Spleen (tissue), 7 donors: ENCODE measurements at regions not wholly inside any gene's neighbourhood (a gene's known extent, or its start where the extent isn't known, plus 50 kb on each side); places are given as distances from the start of the nearest gene placed in this dataset.

ENCODE experiments used
- POLR2AphosphoS5 ChIP-seq, 3 donors: sonication (generic); formaldehyde crosslinking; IDR thresholded peaks; one replicate each; pipeline ENCODE4 v1.5.1; 2017; ENCODE audit warnings: antibody characterized with exemption in 3 of 3
- TF ChIP-seq, protein P1 (sequence below), 11 experiments: fragments of 200-600 bp in 7 of 11; fragments of 450-650 bp in 4 of 11; sonication (generic) in 4 of 11; IDR thresholded peaks in 8 of 11; conservative IDR thresholded peaks in 3 of 11; 1 replicate in 7 of 11; 2 replicates in 4 of 11; pipeline versions ENCODE4 v1.4.0 to v1.8.0; 2016 to 2021; ENCODE audit warnings: antibody characterized with exemption in 11 of 11, inconsistent platforms in 4 of 11, mild to moderate bottlenecking in 1 of 11
- donor health status: DM: no; HTN: no; CAD: no; lungs with moderate emphysema.
- donor health status: DM: no; HTN: no; CAD: no.
- donor health status: DM: no; HTN: no; CAD: no.

DNA sequence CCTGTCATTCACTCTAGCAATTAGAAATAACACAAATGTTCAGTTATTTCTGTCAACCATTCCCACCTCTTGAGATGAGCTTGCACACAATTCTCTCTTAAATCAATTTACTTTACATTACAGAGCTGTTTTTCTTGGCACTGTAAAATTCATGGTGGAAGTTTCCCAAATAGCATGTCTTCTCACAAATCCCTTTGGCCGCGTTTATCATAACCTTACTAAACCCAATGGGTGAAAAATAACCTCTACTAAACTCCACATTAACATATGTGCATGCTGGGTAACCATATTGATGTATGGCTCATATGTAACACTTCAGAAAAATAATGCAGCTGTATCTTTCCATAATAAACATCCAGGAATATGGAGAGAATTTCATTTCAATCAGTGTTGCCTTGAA lies 75.5 kb upstream of the SULT1C3 start:
- TF ChIP-seq POLR2AphosphoS5 (IDR thresholded peaks at IDR 0.05) = no peak
- TF ChIP-seq, protein P1, sequence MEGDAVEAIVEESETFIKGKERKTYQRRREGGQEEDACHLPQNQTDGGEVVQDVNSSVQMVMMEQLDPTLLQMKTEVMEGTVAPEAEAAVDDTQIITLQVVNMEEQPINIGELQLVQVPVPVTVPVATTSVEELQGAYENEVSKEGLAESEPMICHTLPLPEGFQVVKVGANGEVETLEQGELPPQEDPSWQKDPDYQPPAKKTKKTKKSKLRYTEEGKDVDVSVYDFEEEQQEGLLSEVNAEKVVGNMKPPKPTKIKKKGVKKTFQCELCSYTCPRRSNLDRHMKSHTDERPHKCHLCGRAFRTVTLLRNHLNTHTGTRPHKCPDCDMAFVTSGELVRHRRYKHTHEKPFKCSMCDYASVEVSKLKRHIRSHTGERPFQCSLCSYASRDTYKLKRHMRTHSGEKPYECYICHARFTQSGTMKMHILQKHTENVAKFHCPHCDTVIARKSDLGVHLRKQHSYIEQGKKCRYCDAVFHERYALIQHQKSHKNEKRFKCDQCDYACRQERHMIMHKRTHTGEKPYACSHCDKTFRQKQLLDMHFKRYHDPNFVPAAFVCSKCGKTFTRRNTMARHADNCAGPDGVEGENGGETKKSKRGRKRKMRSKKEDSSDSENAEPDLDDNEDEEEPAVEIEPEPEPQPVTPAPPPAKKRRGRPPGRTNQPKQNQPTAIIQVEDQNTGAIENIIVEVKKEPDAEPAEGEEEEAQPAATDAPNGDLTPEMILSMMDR (IDR thresholded peaks at IDR 0.05 in 8 of 11, conservative IDR thresholded peaks at IDR 0.05 in 3 of 11) = no peak
